Stimulated activated CD4-positive, alpha-beta T cell treated with anti-CD3 and anti-CD28 coated beads, Interleukin-4, amount 100 ng/mL, for 48 hours (primary cell): ENCODE measurements at regions not wholly inside any gene's neighbourhood (a gene's known extent, or its start where the extent isn't known, plus 50 kb on each side); places are given as distances from the start of the nearest gene placed in this dataset.
"Not testable (repeated sequence)": the region's sequence is repeated elsewhere in the genome, so short reads cannot be mapped to it uniquely, and the experiment has no call there.

Experiments
- DNase-seq, 2 donors: peaks; one replicate each; pipeline ENCODE4 v3.0.0-alpha.2; 2020; ENCODE audit warnings: low read depth in 2 of 2

GRCh38 chr4:15337168-15337657 lies 90.6 kb upstream of the C1QTNF7 start:
- not testable (repeated sequence) for DNase-seq

GRCh38 chr4:15339737-15340136 lies 88.1 kb upstream of the C1QTNF7 start:
- no peak for DNase-seq

- DNase-seq = no peak
Observed at GRCh38 chr4:15340332-15340731, 87.5 kb upstream of the C1QTNF7 start.

DNA sequence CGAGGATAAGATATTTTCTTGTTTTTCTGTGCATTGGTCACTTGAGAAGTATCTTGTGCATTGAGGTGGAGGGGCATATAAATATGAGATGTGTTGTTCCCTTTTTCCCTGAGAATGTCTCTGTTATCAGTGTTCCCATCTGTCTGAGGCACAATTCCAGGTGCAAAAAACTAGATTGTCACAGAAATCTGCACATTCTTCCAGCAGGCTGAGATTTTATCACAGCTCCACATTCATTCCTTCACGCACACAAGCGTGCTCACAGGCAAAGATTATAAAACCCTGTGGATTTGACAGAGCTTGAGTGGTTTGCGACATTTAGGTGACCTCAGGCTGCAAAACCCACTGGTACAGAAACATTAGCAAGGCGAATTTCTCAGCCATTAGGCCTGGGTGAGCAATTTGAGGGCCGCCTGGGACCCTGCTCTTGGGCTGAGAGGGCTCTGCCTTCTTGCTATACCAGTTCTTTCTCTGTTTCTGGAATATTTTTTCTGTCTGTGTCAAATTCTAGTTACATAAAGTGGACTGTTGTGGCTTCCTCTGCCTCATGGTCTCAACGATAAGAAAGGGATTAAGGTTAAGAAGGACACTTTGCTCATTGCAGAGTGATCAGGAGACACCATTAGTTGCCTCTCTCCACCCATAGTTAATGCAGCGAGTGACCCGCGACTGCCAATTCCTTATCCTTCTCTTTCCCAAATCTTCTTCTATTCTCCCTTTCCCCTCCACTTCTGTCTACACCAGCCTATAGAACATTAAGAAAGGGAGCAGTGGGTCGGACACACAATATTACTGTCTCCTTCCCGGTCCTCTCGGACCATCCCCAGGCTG lies 86.7 kb upstream of the C1QTNF7 start:
- no peak for DNase-seq

DNA sequence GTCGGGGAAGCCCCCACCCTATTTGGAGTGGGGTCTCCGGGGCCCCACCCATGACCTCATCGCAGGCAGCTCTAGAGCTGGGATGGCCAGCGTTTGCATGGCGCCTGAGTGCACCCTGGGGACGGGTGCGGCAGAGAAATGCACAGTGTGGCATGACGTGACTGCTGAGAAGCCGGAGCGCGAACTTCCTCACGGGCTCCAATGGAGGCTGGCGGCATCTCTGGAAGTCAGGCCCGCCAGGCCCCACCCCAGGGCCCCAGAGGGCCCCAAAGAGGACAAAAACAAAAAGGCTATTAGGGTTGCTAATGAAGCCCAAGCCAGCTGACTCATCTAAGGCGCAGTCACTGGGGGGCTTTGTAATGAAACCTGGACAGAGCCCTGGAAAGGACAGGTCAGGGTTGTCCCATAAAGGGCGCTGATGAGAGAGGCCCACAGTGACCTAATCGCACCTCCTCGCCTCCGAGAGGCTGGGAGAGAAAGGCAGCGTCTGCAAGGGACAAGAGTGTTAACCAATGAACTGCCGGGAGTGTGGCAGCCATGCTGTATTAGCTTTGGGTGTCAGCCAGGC lies 86.0 kb upstream of the C1QTNF7 start:
- no peak for DNase-seq

DNA sequence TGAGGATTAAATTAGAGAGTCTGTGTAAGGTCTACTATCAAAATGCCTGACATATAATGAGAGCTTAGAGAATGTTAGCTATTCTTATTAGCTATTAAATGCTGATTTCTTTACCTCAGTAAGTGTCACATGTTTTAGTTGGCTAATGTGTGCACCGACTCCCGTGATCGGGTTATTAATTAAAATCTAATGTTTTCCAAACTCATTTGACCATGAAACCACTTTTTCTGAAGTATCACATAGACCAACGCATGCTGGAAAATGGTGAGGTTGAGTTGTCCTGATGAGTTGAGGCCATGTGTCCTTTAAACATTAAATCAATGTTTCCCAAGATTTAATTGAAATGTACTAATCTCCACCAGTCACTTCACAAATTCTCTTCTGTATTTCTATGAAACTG lies 84.8 kb upstream of the C1QTNF7 start:
- DNase-seq = no peak

- DNase-seq = no peak
Observed at GRCh38 chr4:15343581-15343980, 84.3 kb upstream of the C1QTNF7 start.

DNA sequence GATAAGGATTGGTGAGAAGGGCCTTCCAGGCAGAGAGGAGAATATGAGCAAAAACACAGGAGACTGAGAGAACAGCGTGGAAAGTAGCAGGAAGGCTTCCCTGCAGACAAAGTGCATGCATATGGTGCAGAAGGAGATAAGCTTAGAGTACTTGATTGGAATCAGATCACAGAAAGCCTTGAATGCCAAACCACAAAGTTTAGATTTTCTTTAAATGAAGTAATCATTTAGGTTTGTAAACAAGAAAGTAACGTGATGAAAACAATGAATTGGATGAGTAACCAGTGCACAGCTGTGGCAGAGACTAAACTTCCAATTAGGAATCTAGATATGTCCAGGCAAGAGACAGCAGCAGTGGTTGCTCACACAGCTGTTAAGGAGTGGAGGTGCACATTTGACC lies 83.8 kb upstream of the C1QTNF7 start:
- DNase-seq = no peak

- DNase-seq = no peak
Observed at GRCh38 chr4:15345134-15345533, 82.7 kb upstream of the C1QTNF7 start.

DNA sequence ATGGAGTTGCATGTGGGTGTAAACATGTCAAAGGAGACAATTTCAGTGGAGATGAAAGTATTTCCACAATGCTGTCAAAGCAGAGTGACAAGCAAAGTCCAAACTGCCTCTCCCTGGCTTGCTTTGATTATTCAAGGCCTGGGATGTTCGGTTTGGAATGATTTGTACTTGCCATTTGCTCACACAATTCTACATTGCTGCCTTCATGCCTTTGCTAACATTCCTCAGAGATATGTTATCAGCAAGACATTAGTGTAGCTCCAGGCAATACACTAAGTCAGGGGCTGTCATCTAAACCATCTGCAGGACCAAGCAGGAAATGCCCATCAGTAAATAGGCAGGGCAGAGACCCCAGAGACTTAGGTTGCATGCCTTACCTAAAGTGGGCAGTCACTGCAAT lies 79.6 kb upstream of the C1QTNF7 start:
- no peak for DNase-seq

DNA sequence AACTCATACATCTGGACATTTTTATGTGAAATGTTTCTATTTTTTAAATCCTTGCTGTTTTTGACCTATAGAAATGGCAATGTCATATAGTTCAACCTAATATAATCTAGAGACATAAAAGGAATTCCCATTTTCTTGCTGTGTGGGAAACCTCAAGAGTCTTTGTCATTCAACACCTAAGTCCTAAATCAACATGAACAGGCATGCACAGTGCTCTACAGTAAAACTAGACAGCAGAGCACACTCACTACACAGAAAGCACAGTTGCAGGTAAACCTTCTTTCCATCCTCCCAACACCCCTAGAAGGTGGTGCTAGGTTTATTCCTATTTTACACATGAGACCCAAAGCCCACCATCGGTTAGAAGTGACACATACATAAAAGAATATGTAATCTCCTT lies 79.1 kb upstream of the C1QTNF7 start:
- no peak for DNase-seq

GRCh38 chr4:15349531-15349935 lies 78.3 kb upstream of the C1QTNF7 start:
- no peak for DNase-seq

- no peak for DNase-seq
Observed at GRCh38 chr4:15349965-15350364, 77.9 kb upstream of the C1QTNF7 start.

DNA sequence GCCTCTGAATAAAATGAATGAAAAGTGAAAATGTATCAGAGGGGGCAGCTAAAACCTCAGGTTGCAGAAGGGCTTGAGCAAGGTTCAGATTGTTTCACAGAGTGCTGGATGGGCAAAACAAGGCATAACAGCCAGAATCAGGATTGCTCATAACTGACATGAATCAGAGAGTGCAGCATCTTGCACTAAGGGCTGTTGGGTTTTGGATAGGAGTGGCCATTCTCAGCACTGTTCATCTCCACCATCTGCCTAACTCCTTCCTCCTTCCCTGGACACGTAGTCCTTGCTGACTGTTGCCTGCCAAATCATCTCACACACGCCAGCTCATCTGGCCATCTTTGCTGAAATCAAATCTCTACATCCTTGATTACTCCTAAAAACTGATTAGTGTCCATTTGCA lies 75.3 kb upstream of the C1QTNF7 start:
- DNase-seq = no peak

- no peak for DNase-seq
Observed at GRCh38 chr4:15353207-15353606, 74.6 kb upstream of the C1QTNF7 start.

- DNase-seq = no peak
Observed at GRCh38 chr4:15354371-15355297, 73.2 kb upstream of the C1QTNF7 start.

GRCh38 chr4:15361529-15361928 lies 66.3 kb upstream of the C1QTNF7 start:
- no peak for DNase-seq

- DNase-seq = no peak
Observed at GRCh38 chr4:15362541-15362940, 65.3 kb upstream of the C1QTNF7 start.

GRCh38 chr4:15364183-15364582 lies 63.6 kb upstream of the C1QTNF7 start:
- DNase-seq = no peak

GRCh38 chr4:15365641-15366040 lies 62.2 kb upstream of the C1QTNF7 start:
- no peak for DNase-seq

- DNase-seq = no peak
Observed at GRCh38 chr4:15366721-15367120, 61.1 kb upstream of the C1QTNF7 start.

- DNase-seq = no peak
Observed at GRCh38 chr4:15368856-15369255, 59.0 kb upstream of the C1QTNF7 start.
